Tibial nerve (tissue), 4 donors: ENCODE measurements at regions not wholly inside any gene's neighbourhood (a gene's known extent, or its start where the extent isn't known, plus 50 kb on each side); places are given as distances from the start of the nearest gene placed in this dataset.
"Not testable (repeated sequence)": the region's sequence is repeated elsewhere in the genome, so short reads cannot be mapped to it uniquely, and the experiment has no call there.

ENCODE experiments used
- DNase-seq, 2 donors: peaks; one replicate each; pipeline ENCODE4 v3.0.0-alpha.2; 2019; ENCODE audit warnings: low spot score in 2 of 2
- H3K27ac ChIP-seq, 4 donors: fragments of 200-600 bp; sonication (generic) in 3 of 4; one replicate each; pipeline ENCODE4 v1.5.1; 2017 to 2019; ENCODE audit warnings: mild to moderate bottlenecking in 1 of 4
- H3K27me3 ChIP-seq, 2 donors: fragments of 200-600 bp; sonication (generic) in 1 of 2; one replicate each; pipeline versions ENCODE4 v1.5.1 to v1.6.0; 2017 to 2019
- H3K36me3 ChIP-seq, 3 donors: fragments of 200-600 bp; sonication (generic); one replicate each; pipeline ENCODE4 v1.5.1; 2018 to 2019
- H3K4me1 ChIP-seq, 4 donors: fragments of 200-600 bp; sonication (generic) in 3 of 4; one replicate each; pipeline ENCODE4 v1.5.1; 2017 to 2019
- H3K4me3 ChIP-seq, 4 donors: fragments of 200-600 bp; sonication (generic) in 3 of 4; one replicate each; pipeline ENCODE4 v1.5.1; 2017 to 2019; ENCODE audit warnings: mild to moderate bottlenecking in 1 of 4, moderate library complexity in 1 of 4
- H3K9me3 ChIP-seq, 4 donors: fragments of 200-600 bp; sonication (generic) in 3 of 4; one replicate each; pipeline ENCODE4 v1.5.1; 2017 to 2019
- EP300 ChIP-seq, 2 donors: sonication (generic); formaldehyde crosslinking; IDR thresholded peaks; one replicate each; pipeline ENCODE4 v1.6.1; 2017; ENCODE audit warnings: antibody characterized with exemption in 2 of 2, mild to moderate bottlenecking in 1 of 2
- POLR2A ChIP-seq, 2 donors: fragments of 450-650 bp; IDR thresholded peaks; one replicate each; pipeline ENCODE4 v1.6.1; 2017; ENCODE audit warnings: antibody characterized with exemption in 2 of 2, mild to moderate bottlenecking in 2 of 2, moderate library complexity in 2 of 2
- WGBS, 2 donors: methylation state at CpG; one replicate each; pipeline ENCODE4 v1.1.5; 2018; 5-methylcytosine and 5-hydroxymethylcytosine counted together
- TF ChIP-seq, protein P1 (sequence below), 5 experiments: fragments of 200-600 bp in 3 of 5; fragments of 450-650 bp in 2 of 5; sonication (generic) in 3 of 5; IDR thresholded peaks; one replicate each; pipeline ENCODE4 v1.5.1; 2016 to 2019; ENCODE audit warnings: antibody characterized with exemption in 5 of 5, mild to moderate bottlenecking in 3 of 5, moderate library complexity in 2 of 5

DNA sequence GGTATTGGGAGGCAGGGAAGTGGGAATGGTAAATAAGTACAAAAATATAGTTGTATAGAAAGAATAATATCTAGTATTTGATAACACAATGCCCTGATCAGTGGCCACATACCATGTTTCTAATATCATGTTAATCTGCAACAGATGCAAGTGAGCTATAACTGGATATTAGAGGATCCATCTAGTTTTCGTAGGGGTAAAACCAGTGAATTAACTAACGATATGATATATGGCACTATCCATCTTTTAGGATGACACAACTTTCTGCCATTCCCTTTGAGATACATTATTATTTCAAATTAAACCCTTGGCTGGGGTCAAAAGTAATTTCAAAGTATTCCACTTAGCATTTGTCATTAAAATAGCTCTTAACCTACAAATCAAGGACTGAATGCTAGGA lies 1686.2 kb downstream of the SLITRK1 start:
- H3K4me1 ChIP-seq, result no peaks in the 10 kb centered on the region
- no peaks in the 10 kb centered on the region for H3K27me3 ChIP-seq
- 87 to 93% methylated on average over 2 of the region's 2 CpGs for WGBS, 2 donors
- no peak overlapping the region for H3K4me3 ChIP-seq
- no peak overlapping the region for H3K27ac ChIP-seq
- no peaks in the 10 kb centered on the region for H3K9me3 ChIP-seq
- no peaks in the 10 kb centered on the region for H3K36me3 ChIP-seq
- DNase-seq, result no peak
- TF ChIP-seq, protein P1, sequence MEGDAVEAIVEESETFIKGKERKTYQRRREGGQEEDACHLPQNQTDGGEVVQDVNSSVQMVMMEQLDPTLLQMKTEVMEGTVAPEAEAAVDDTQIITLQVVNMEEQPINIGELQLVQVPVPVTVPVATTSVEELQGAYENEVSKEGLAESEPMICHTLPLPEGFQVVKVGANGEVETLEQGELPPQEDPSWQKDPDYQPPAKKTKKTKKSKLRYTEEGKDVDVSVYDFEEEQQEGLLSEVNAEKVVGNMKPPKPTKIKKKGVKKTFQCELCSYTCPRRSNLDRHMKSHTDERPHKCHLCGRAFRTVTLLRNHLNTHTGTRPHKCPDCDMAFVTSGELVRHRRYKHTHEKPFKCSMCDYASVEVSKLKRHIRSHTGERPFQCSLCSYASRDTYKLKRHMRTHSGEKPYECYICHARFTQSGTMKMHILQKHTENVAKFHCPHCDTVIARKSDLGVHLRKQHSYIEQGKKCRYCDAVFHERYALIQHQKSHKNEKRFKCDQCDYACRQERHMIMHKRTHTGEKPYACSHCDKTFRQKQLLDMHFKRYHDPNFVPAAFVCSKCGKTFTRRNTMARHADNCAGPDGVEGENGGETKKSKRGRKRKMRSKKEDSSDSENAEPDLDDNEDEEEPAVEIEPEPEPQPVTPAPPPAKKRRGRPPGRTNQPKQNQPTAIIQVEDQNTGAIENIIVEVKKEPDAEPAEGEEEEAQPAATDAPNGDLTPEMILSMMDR (IDR thresholded peaks at IDR 0.05), result no peak
- TF ChIP-seq POLR2A (IDR thresholded peaks at IDR 0.05) (no peak), EP300 (IDR thresholded peaks at IDR 0.05) (no peak)

DNA sequence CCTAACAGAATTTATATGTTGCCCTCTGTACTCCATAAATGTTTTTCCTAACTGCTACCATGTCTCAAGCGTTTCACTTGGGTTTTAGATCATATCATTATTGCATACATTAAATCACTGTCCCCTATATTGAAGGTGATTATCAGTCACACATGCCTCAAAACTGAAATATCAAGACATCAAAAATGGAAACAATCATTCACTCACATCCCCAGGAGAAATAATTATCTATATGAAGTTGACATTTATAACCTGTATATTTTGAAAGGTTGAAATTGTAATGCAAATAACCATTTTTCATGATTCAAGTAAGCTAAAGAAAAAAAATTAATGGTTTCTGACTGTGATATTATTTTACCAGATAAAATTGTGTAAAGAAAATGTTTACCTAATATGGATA lies 1695.0 kb downstream of the SLITRK1 start:
- Histone ChIP-seq H3K36me3 (no peaks in the 10 kb centered on the region), H3K4me3 (no peak overlapping the region), H3K4me1 (no peaks in the 10 kb centered on the region), H3K27ac (no peak overlapping the region), H3K9me3 (no peaks in the 10 kb centered on the region), H3K27me3 (no peaks in the 10 kb centered on the region)
- TF ChIP-seq, protein P1 (IDR thresholded peaks at IDR 0.05), result no peak
- TF ChIP-seq EP300 (IDR thresholded peaks at IDR 0.05), result no peak
- no peak for TF ChIP-seq POLR2A (IDR thresholded peaks at IDR 0.05)
- no peak for DNase-seq
- 82 to 90% methylated on average over 1 of the region's 1 CpG for WGBS, 2 donors

DNA sequence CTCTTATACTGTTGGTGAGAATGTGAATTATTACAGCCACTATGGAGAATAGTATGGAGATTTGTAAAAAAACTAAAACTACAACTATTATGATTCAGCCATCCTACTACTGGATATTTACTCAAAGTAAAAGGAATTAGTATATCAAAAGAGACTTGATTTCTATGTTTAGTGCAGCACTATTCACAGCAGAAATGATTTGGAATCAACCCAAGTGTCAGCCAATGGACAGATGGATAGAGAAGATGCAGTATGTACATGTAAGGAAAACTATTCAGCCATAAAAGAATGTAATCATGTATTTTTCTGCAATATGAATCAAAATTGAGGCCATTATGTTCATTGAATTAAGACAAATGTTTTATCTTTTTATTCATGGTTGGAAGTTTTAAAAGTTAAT lies 1705.5 kb downstream of the SLITRK1 start:
- no peak overlapping the region for H3K27ac ChIP-seq
- TF ChIP-seq, protein P1 (IDR thresholded peaks at IDR 0.05), result no peak
- TF ChIP-seq EP300 (IDR thresholded peaks at IDR 0.05) (no peak), POLR2A (IDR thresholded peaks at IDR 0.05) (no peak)
- H3K27me3 ChIP-seq, result no peaks in the 10 kb centered on the region
- H3K36me3 ChIP-seq, result no peaks in the 10 kb centered on the region
- H3K4me3 ChIP-seq, result no peak overlapping the region
- no peaks in the 10 kb centered on the region for H3K4me1 ChIP-seq
- no peak for DNase-seq
- H3K9me3 ChIP-seq, result no peaks in the 10 kb centered on the region

DNA sequence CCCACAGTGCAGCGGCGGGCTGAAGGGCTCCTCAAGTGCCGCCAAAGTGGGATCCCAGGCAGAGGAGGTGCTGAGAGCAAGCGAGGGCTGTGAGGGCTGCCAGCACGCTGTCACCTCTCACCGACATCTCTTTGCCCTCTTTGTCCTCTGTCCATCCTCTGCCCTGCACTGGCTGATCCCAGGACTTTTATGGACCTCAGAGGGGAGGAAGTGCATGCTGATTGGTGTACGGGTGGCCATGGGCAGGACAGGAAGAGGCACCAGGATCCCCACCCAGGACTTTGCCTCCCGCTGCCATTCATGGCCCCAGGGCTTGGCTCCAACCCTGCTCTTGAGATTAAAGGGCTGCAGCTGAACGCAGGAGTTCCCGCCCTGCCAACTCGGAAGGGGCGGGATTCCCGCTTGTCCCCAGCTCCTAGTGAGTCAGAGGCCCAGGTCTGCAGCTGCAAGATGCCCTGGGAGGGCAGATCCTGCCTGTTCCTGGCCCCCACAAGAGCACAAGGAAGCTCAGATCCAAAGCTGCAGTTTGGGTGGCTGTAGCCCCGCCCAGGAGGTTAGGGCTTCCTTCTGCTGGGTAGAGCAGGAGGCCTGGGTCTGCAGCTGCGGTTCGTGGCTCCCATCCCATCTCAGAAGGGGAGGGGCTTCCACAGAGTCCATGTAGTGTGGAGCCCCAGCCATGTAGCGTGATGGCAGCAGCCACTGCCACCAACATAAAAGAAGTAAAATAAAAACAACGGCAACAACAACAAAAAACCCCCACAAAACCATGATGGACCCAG lies 1716.7 kb downstream of the SLITRK1 start:
- no peak for DNase-seq

DNA sequence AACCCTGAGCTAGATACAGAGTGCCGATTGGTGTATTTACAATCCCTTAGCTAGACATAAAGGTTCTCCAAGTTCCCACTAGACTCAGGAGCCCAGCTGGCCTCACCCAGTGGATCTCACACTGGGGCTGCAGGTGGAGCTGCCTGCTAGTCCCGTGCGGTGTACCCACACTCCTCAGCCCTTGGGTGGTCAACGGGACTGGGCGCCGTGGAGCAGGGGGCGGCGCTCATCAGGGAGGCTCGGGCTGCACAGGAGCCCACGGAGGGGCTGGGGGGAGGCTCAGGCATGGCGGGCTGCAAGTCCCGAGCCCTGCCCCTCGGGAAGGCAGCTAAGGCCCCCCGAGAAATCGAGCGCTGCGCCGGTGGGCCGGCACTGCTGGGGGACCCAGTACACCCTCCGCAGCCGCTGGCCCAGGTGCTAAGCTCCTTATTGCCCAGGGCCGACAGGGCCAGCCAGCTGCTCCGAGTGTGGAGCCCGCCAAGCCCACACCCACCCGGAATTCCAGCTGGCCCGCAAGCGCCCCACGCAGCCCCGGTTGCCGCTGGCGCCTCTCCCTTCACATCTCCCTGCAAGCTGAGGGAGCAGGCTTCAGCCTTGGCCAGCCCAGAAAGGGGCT lies 1717.4 kb downstream of the SLITRK1 start:
- H3K27ac ChIP-seq, H3K4me3 ChIP-seq, H3K4me1 ChIP-seq, DNase-seq, H3K27me3 ChIP-seq, H3K36me3 ChIP-seq: not testable (repeated sequence)
- WGBS, 2 donors, result 95 to 98% methylated on average over 8 to 20 of the region's 31 CpGs
- H3K9me3 ChIP-seq, result peaks cover 0 to 15% (median 0%) of the 10 kb centered on the region in 4 donors

More for the DNA sequence above, 1716.7 kb downstream of the SLITRK1 start:
- H3K36me3 ChIP-seq, result no peaks in the 10 kb centered on the region
- H3K27ac ChIP-seq, result no peak overlapping the region
- no peaks in the 10 kb centered on the region for H3K27me3 ChIP-seq
- H3K4me1 ChIP-seq, result no peaks in the 10 kb centered on the region
- H3K4me3 ChIP-seq, result no peak overlapping the region
- H3K9me3 ChIP-seq, result peaks cover 0 to 15% (median 0%) of the 10 kb centered on the region in 4 donors
- 92 to 94% methylated on average over 16 to 18 of the region's 18 CpGs for WGBS, 2 donors
- TF ChIP-seq, protein P1 (IDR thresholded peaks at IDR 0.05), result no peak
- no peak for TF ChIP-seq POLR2A (IDR thresholded peaks at IDR 0.05)
